ENCODE measurements at regions not wholly inside any gene's neighbourhood (a gene's known extent, or its start where the extent isn't known, plus 50 kb on each side); places are given as distances from the start of the nearest gene placed in this dataset.
A peak's percentile ranks its signal among the peaks of the same experiment; 100 is the strongest.

DNA sequence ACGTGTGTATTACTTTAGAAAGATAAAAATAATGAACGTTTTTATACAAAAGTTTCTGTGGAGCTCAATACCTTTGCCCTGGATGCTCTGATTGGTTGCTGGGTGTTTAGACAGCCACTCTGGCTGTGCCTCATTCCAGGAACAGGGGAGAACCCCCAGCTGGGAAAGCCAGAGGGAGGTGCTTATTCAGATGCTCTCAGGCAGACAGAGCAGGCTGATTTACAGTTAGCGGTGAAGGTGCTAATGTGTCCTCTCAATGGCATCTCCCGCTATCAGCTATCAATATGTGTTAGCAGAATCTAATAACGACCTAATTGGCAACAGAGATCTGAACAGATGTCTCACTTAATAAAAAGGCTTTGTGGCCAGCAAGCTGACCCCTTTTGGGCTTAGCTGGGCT lies 402.3 kb downstream of the NUAK1 start:
- TF ChIP-seq, protein P1, sequence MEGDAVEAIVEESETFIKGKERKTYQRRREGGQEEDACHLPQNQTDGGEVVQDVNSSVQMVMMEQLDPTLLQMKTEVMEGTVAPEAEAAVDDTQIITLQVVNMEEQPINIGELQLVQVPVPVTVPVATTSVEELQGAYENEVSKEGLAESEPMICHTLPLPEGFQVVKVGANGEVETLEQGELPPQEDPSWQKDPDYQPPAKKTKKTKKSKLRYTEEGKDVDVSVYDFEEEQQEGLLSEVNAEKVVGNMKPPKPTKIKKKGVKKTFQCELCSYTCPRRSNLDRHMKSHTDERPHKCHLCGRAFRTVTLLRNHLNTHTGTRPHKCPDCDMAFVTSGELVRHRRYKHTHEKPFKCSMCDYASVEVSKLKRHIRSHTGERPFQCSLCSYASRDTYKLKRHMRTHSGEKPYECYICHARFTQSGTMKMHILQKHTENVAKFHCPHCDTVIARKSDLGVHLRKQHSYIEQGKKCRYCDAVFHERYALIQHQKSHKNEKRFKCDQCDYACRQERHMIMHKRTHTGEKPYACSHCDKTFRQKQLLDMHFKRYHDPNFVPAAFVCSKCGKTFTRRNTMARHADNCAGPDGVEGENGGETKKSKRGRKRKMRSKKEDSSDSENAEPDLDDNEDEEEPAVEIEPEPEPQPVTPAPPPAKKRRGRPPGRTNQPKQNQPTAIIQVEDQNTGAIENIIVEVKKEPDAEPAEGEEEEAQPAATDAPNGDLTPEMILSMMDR (IDR thresholded peaks at IDR 0.05) = no peak
- no peak for DNase-seq
- no peaks in the 10 kb centered on the region for H3K36me3 ChIP-seq (ENCODE audit: control insufficient read depth, insufficient read depth, low read length)
- Mint-ChIP-seq H3K4me1 (no peaks in the 10 kb centered on the region), H3K27me3 (ENCODE audit: low read depth in 2 of 2) (peaks cover 7 to 8% of the 10 kb centered on the region in 2 donors), H3K4me3 (no peak overlapping the region), H3K9me3 (no peaks in the 10 kb centered on the region), H3K36me3 (no peaks in the 10 kb centered on the region), H3K27ac (no peak overlapping the region)
- H3K27ac ChIP-seq (ENCODE audit: low read length) = no peak overlapping the region
- no peak overlapping the region for H3K4me3 ChIP-seq (ENCODE audit: low read length)
- 71% methylated on average over 5 of the region's 5 CpGs for WGBS (ENCODE audit: insufficient coverage)
- H3K4me1 ChIP-seq (ENCODE audit: control insufficient read depth, insufficient read depth, low read length) = no peaks in the 10 kb centered on the region
- H3K9me3 ChIP-seq (ENCODE audit: control insufficient read depth, insufficient read depth, low read length) = no peaks in the 10 kb centered on the region
- intact Hi-C loops (cut with micrococcal nuclease) = no loop called here
- no peak for ATAC-seq
- H3K27me3 ChIP-seq (ENCODE audit: control insufficient read depth, insufficient read depth, low read length) = no peaks in the 10 kb centered on the region

DNA sequence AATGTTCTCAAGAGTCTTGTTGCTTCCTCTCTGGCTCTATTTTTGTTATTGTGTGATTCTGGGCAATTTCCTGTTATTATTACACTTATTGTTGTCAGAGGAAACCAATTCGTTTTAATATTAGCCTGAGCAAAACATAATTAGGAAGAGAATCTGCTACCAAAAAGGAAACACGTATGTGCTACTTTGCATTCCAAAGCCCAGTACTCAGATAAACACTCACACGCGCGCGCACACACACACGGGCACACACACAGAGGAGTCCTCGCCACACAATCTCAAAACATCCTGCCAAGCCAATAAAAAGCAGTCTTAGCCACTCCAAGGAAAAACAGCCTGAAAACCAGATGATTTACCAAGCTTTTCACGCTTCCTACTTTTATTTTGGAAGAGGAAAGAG lies 400.7 kb downstream of the NUAK1 start:
- intact Hi-C loops (cut with micrococcal nuclease) = no loop called here

DNA sequence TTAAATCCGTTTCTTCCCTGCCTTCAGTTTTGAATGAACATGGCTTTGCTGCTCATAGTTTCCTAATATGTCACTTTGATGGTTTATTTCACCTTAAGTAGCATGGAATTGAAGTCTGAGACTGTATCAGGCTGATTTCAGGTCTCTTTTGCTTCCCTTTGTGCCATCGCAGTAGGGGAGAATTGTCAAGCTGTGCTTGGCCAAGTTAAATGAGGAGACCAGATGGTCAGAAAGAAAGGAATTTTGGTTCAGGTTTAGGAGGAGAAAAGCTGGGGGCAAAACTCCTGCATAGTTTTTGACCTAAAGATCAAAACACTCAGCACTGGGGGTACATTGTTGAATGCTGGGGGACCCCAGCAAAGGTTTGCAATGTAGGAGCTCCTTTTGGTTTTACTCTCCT lies 398.4 kb downstream of the NUAK1 start:
- Mint-ChIP-seq H3K4me3 (no peak overlapping the region), H3K27ac (no peak overlapping the region), H3K36me3 (no peaks in the 10 kb centered on the region), H3K9me3 (no peaks in the 10 kb centered on the region), H3K4me1 (no peaks in the 10 kb centered on the region), H3K27me3 (ENCODE audit: low read depth in 2 of 2) (peaks cover 0 to 5% of the 10 kb centered on the region in 2 donors)
- ATAC-seq (no peak), DNase-seq (no peak)
- H3K27ac ChIP-seq (ENCODE audit: low read length) = no peak overlapping the region
- 87% methylated on average over 2 of the region's 2 CpGs for WGBS (ENCODE audit: insufficient coverage)
- TF ChIP-seq, protein P1 (IDR thresholded peaks at IDR 0.05) = no peak
- no peak overlapping the region for H3K4me3 ChIP-seq (ENCODE audit: low read length)
- H3K36me3 ChIP-seq (ENCODE audit: control insufficient read depth, insufficient read depth, low read length) = no peaks in the 10 kb centered on the region
- H3K9me3 ChIP-seq (ENCODE audit: control insufficient read depth, insufficient read depth, low read length) = no peaks in the 10 kb centered on the region
- intact Hi-C loops (cut with micrococcal nuclease) = no loop called here
- no peaks in the 10 kb centered on the region for H3K4me1 ChIP-seq (ENCODE audit: control insufficient read depth, insufficient read depth, low read length)
- H3K27me3 ChIP-seq (ENCODE audit: control insufficient read depth, insufficient read depth, low read length) = no peaks in the 10 kb centered on the region

More for the DNA sequence above, 400.7 kb downstream of the NUAK1 start:
- Mint-ChIP-seq H3K4me3 (no peak overlapping the region), H3K27me3 (ENCODE audit: low read depth in 2 of 2) (peaks cover 0 to 2% of the 10 kb centered on the region in 2 donors), H3K36me3 (no peaks in the 10 kb centered on the region), H3K27ac (no peak overlapping the region), H3K4me1 (no peaks in the 10 kb centered on the region), H3K9me3 (no peaks in the 10 kb centered on the region)
- H3K27ac ChIP-seq (ENCODE audit: low read length) = no peak overlapping the region
- no peaks in the 10 kb centered on the region for H3K27me3 ChIP-seq (ENCODE audit: control insufficient read depth, insufficient read depth, low read length)
- no peaks in the 10 kb centered on the region for H3K4me1 ChIP-seq (ENCODE audit: control insufficient read depth, insufficient read depth, low read length)
- ATAC-seq (peak in 1 of 3 donors; percentile 40), DNase-seq (peak in 1 of 2 donors; percentile 20)
- no peaks in the 10 kb centered on the region for H3K36me3 ChIP-seq (ENCODE audit: control insufficient read depth, insufficient read depth, low read length)
- no peak overlapping the region for H3K4me3 ChIP-seq (ENCODE audit: low read length)
- TF ChIP-seq, protein P1 (IDR thresholded peaks at IDR 0.05) = no peak
- WGBS (ENCODE audit: insufficient coverage) = 83% methylated on average over 8 of the region's 9 CpGs
- no peaks in the 10 kb centered on the region for H3K9me3 ChIP-seq (ENCODE audit: control insufficient read depth, insufficient read depth, low read length)

DNA sequence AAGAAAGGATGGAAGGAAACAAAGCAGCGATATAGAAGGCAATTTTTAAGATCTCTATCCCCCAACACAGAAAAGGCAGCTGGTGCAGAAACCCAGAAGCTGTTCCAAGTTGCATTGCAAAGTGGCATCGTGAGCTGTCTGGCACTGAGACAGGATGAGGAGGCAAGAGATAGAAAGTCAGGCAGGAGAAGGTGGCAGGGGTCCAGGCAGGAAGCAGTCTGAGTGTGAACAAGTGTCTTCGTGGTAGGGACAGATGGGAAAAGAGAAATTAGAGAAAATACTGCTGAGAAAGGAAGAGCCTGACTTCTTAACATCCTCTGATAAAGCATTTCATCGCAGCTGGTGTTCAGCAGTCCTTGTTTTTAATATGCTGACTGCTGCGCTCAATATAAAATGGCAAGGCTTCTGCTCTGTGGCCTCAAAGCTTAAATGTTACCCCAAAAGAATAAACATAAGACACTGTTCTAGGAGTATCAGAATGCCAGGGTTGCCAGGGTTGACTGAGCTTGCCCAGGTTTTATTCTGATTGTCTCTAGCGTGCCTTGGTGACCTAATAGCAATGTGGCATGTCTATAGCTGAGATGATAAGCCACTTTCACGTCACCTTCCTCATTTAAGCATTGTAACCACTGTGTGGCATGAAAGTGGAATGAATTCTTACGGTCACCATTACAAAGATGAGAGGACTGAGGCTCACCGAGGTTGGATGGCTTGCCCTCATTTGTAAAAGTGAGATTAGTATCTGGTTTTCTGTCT lies 397.6 kb downstream of the NUAK1 start:
- H3K4me1 ChIP-seq (ENCODE audit: control insufficient read depth, insufficient read depth, low read length) = no peaks in the 10 kb centered on the region
- H3K27me3 ChIP-seq (ENCODE audit: control insufficient read depth, insufficient read depth, low read length) = no peaks in the 10 kb centered on the region
- intact Hi-C loops (cut with micrococcal nuclease) = no loop called here
- DNase-seq = no peak
- H3K27ac Mint-ChIP-seq = no peak overlapping the region
- no peak for ATAC-seq
- H3K27ac ChIP-seq (ENCODE audit: low read length) = no peak overlapping the region
- no peaks in the 10 kb centered on the region for H3K36me3 ChIP-seq (ENCODE audit: control insufficient read depth, insufficient read depth, low read length)
- TF ChIP-seq, protein P1 (IDR thresholded peaks at IDR 0.05) = no peak
- H3K36me3 Mint-ChIP-seq = no peaks in the 10 kb centered on the region
- no peaks in the 10 kb centered on the region for H3K9me3 Mint-ChIP-seq
- H3K4me3 Mint-ChIP-seq = no peak overlapping the region
- peaks cover 0 to 3% of the 10 kb centered on the region in 2 donors for H3K27me3 Mint-ChIP-seq (ENCODE audit: low read depth in 2 of 2)
- 36% methylated on average over 7 of the region's 9 CpGs for WGBS (ENCODE audit: insufficient coverage)
- H3K4me1 Mint-ChIP-seq = no peaks in the 10 kb centered on the region
- H3K4me3 ChIP-seq (ENCODE audit: low read length) = no peak overlapping the region
- no peaks in the 10 kb centered on the region for H3K9me3 ChIP-seq (ENCODE audit: control insufficient read depth, insufficient read depth, low read length)

Measured in natural killer cell (primary cell).